GM18511 (cell line): ENCODE measurements at regions not wholly inside any gene's neighbourhood (a gene's known extent, or its start where the extent isn't known, plus 50 kb on each side); places are given as distances from the start of the nearest gene placed in this dataset.
"Not testable (repeated sequence)": the region's sequence is repeated elsewhere in the genome, so short reads cannot be mapped to it uniquely, and the experiment has no call there.

Experiments used
- ATAC-seq: cut with Tn5 transposase; IDR thresholded peaks from one replicate; pipeline ENCODE4 v1.9.1; 2021; ENCODE audit warnings: mild to moderate bottlenecking, moderate library complexity; ENCODE audit not compliant: unreplicated experiment

DNA sequence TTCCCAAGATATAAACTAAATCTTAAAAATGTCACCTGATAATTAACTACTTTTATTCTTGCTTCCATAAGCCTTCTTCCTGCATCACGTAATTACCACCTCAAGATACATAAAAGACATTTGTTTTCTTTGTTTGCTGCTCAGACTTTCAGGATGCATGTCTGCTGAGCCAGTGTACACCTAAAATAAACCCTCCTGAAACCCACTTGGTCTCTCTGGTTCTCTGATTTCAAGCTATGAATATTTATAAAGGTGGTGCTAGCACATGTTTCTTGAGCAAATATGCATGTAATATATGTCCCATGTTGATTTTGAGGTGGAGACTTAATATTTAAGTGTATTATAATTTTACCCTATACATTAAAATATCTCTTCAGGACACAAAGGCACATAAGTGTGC is 1627.7 kb upstream of the CDH9 start:
- no peak for ATAC-seq

DNA sequence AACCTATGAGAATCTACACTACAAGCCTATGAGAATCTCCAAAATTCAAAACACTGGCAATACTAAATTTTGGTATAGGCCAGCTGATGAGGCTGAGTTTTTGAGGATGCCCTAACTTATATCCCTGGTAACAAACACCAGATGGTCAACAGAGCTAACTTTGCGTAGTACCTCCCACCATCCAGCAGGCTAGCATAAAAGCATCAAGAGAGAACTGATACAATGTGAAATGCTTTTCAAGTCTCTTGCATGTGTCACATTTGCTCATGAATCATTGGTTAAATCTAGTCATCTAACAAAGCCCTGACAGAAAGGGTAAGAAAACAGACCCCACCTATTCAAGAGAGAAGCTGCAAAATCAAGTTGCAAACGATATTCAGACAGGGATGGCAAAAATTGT is 1609.7 kb upstream of the CDH9 start:
- ATAC-seq, result no peak

DNA sequence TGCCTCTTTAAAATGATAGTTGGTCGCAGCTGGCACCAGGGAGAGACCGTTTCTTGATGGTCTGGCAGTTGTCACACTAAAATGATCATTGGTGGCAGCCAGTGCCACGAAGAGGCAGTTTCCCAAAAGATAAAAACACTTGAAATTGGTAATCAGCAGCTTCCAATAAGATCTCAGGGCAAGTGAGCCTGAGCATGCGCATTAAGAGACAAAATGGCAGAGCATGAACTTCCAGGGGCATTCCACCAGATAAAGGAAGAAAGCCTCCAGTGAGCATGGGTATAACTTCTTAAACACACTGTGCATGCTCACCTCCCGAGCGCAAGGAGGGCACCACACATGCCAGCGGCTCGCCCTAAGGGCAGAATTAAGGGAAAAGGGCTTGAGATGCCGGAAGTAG is 1594.2 kb upstream of the CDH9 start:
- ATAC-seq, result no peak

DNA sequence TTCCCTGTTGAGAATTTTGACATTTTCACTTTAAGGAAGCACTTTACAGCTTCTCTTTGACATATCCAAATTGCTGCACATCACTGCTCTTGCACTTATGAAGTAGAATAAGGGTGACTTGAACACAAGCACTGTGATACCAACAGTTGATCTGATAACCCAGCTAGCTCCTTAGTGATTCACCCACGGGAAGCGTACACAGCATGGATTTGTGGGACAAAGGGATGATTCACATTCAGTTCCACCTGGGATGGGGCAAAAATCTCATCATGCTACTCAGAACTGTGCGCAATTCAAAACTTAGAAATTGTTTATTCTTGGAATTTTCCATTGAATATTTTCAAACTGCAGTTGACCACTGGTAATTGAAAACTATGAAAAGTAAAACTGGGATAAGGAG is 1565.5 kb upstream of the CDH9 start:
- no peak for ATAC-seq

DNA sequence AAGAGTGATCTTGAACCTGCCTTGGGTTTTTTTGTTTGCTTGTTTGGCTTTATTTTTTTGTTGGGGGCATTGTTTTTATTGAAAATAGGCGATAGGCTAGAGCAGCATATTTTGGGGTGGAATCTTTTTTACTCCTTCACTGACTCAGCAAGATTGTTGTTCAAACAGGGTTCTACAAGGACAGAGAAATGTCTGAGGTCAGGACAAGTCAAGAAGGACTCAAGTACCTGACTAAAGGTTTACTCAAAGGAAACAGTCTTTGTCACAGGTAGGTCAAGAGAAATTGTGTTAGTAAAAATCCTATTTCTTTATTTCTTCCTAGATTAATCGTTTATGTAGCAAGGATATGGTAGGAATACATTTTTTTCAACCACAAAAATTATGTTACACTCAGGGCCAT is 1564.0 kb upstream of the CDH9 start:
- no peak for ATAC-seq

DNA sequence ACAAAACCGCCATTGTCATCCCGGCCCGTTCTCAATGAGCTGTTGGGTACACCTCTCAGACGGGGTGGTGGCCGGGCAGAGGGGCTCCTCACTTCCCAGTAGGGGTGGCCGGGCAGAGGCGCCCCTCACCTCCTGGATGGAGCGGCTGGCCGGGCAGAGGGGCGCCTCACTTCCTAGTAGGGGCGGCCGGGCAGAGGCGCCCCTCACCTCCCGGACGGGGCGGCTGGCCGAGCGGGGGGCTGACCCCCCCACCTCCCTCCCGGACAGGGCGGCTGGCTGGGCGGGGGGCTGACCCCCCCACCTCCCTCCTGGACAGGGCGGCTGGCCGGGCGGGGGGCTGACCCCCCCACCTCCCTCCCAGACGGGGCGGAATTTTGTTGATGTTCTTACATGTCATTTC is 1558.3 kb upstream of the CDH9 start:
- ATAC-seq, result not testable (repeated sequence)

DNA sequence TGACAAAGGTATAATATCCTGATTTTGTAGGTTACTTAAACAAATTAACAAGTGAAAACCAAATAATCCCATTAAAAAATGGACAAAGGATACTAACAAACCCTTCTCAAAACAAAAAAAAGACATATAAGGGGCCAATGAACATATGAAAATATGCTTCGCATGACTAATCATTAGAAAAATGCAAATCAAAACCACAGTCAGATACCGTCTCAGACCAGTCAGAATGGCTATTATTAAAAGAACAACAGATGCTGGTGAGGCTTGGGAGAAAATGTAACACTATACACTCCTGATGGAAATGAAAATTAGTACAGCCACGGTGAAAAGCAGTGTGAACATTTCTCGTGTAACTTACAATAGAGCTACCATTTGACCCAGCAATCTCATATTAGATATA is 1542.2 kb upstream of the CDH9 start:
- ATAC-seq, result no peak

DNA sequence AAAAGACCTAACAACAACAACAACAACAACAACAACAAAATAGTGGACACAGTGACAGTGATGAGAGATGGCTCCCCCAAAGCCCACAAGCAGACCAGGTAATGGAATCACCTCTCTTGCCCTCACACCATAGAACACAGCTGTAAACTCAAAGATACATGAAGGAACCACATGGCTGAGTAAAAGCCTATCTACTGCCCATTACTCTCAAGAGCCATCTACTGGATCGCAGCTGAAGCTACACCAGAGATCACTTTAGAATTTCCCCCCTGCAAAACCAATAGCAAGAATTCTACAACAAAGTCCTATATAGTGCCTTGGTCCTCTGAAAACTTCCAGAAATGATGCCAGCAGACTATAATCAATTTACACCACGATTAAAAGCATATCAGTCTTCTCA is 1537.6 kb upstream of the CDH9 start:
- no peak for ATAC-seq

DNA sequence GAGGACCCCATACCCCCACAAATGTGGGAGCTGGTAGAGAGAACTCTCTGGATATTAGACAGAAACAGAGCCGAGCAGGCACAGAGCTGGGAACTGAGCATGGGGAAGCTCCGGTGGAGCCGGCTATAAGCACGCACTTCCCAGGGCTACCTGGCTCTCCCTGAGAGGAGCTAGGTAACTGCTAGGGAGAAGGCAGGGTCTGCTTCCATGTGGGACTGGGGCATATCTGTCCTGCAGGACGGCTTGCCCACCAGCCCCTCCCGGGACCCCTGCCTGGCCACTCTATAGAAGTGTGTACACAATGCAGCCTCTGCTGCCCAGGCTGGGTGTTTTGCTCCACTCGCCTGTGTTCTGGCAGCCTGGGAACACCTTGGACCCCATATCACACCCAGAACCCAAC is 1537.0 kb upstream of the CDH9 start:
- ATAC-seq, result no peak

DNA sequence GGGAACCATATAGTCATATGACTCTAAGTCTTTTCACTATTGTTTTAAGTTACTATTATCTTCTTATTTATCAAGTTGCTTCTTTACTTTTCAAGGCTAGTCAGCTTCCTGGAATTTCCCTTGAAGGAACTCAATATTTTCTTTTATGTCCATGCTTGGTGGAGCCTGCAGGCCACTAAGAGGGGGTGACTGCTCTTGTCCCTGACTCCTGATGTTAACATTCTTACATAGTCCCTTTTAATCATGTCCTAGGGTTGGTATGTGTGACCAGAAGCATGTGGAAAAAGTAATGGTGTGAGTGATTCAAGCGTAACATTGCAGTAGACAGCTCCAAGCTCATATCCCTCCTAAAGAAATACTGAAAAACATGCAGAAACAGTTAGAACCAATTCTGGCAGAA is 1536.2 kb upstream of the CDH9 start:
- no peak for ATAC-seq

DNA sequence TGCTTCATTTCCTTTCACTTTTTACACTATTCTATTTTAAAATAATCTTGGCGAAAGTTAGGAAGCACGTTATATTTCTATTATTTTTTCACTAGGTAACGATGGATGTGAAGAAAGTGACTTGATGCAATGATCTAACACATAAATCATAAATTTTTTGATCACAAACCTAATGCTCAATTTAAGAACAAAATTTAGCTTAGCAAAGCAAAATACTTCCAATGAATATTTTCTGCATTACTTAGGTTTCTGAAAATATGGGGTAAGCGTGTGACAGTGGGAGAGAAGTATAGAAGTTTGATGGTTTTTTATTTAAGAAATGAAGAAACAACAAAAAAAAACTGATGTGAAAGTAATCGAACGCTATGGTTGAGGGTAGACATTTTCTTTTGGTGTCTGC is 1528.7 kb upstream of the CDH9 start:
- no peak for ATAC-seq

DNA sequence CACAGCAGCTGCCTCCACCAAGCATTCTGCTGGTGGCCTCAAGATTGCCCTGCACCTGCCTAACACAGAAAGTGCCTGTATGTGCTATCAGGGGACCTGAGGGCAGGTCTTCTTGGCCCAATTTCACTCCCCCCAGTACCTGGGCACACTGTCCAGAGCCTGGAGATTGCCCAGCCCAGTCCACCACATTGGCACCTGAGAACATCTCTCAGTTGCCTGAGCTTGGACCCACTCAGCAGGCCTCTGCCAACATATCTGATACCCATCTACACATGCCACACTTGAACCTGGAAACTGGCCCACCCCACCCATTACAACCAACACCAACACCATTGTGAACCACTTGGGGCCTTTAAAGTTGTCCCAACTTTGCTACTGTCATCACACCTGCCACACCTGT is 1523.1 kb upstream of the CDH9 start:
- ATAC-seq, result no peak

DNA sequence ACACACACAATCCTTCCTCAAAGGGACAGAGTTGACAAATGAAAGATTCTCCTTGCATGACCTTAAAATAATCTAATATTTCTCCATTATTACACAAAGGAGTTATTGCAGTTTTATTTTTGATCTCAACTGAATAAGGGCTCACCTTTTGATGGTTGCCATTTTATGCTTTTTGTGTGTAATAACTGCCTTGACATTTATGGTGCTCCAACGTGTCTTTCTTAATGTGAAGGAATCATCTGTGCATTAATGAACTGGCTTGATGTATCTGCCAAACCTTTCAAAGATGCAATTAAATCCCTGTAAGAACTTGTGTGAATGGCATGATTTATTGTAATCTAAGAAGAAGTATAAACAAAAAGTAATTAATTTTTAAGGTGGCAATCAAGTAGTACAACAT is 1519.8 kb upstream of the CDH9 start:
- ATAC-seq, result no peak

DNA sequence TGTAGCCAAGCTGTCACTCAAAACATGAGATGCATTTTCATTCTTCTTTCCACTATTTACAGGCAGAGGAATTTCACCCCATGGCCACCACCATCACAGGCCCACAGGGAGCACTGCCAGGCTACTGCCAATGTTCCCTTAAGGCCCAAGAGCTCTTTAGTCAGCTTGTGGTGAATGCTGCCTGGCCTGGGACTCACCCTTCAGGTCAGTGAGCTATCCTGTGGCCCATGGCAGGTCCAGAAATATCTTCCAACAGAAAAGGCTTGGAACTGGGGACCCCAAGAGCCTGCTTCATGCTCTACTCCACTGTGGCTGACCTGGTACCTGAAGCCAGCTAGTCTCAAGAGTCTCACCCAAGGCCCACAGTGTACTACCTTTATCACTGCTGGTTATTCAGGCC is 1518.7 kb upstream of the CDH9 start:
- no peak for ATAC-seq

DNA sequence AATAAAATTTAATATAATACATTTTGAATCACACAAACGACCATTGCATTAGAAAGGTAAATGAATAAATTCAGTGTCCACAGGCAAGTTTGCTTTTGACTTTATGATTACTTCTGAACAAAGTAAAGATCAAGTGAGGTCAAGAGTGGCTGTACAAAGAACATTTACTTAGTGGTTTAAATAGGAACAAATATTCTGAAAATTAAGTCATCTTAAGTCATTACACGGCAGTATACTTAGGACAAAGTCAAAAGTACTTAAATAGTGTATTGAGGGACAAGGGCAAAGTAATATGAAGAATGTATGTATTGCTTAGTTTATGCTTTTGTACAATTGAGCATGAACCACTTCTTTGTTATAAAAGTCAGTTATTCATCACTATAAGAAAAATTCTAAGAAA is 1511.2 kb upstream of the CDH9 start:
- ATAC-seq, result no peak

DNA sequence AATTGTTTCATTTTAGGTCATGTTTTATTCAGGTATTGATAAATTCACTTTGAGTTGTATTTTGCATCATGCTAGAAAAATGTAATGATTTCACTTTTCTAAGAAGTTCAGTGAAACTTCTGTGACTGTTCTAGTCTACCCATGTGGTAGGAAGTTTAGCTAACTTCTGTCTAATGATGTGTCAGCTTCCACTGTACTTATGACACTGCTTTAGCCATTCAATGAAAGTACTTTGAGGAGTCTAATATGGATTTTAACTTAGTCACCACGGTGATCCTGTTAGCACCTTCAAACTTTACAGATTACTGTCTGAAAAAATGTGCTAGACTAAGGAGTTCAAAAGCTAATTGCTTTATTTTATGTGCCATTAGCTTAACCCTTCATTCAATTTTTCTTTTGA is 1510.5 kb upstream of the CDH9 start:
- ATAC-seq, result no peak

DNA sequence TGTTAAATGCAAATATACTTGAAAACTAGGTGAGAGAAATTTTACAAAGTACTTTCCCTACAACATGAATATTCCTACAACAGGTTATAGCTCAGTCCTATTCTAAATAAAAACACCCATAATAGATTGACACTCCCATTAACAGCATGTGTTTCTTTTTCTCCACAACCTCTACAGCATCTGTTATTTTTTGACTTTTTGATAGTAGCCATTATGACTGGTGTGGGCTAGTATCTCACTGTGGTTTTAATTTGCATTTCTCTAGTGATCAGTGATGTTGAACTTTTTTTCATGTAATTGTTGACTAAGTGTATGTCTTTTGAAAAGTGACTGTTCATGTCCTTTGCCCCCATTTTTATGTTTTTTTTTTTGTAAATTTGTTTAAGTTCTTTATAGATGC is 1506.1 kb upstream of the CDH9 start:
- ATAC-seq, result no peak

DNA sequence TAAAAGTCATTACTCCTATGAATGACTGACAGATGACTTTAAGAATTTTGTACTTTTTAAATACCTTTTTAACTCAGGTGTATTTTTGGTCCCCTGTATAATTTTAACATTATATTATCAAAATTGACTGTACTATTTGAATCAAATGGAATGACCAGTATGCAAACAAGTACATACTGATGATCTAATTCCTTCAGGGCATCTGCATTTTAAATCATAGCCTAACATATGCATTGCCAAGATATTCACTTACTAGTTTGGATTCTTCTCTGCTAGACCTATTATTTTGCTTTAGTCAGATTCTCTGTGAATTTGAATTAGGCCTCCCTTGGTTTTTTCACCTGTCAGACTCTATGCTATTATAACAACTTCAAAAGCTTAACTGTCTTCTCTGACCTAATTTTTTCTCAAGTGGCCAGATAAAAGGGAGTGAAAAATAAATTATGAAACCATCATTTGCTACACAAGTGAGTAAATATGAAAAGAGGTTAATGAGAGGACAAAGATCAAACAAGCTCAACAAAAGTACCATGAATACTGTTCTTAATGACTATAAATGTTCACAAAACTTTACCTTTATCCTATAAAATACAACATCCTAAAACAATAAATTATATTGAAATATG is 1505.2 kb upstream of the CDH9 start:
- ATAC-seq, result no peak

DNA sequence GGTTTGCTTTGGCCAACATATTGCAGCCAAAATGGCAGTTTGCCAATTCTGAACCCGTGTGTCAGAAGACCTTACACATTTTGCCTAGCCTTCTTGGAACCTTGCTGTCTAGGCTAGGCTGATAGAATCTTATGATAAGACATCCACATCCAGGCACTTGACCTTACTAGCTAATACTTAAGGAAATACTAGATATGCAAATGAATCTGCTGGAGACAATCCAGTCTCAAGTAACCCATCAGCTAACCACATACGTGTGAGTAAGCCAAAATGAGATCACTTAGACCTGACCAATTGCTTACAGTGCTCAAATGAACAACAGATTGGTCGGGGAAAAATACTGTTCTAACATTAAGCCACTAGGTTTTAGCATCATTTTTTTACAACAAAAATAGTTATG is 1504.6 kb upstream of the CDH9 start:
- no peak for ATAC-seq

DNA sequence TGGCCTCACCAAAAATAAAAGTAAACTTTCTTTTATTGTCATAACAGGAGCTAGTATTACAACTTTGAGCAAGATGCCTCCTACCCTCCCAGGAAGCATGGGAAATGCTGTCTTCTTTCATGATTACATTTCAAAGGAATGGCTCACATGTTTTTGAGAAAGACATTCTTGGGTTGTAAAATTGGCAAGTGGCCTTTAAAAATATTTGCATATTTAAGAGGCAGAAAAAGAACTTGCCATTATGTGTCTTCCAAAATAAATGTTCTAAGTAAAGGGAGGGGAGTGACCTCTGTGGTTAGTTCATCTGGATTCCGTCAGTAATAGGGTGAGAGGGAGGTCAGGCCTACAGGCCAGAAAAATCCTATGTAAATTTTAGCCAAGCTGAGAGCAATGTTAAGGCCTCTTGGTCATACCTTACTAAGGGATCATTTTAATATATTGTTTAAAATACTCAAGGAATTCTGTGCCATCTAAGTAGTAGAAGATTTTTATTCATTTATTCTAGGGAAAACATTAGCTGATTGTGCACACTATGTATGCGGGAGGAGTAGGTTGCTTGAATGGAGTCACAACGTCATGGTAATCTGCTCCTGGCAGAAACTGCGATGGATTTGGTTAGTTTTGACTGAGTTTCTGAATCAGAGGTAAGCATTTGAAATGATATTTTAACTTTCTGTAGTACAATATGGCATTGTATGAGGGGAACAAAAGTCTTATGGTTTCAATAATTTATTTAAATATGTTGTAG is 1485.7 kb upstream of the CDH9 start:
- no peak for ATAC-seq

DNA sequence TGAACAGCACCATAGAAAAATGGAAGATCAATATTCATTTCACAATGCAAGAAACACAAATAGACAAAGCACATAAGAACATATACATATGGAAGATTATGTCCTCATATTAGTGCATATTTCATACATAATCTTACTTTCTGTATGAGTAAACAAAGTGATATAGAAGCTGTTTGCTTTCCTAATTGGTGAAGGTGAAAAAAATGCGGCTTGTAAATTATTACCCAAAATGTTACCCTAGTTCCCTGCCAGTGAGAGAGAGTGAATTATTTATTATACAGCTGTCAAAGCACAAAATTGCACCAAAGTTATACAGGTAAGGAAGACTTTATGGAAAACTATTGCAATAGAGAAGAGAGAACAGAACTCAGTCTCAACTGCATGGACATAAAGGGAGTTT is 1485.0 kb upstream of the CDH9 start:
- no peak for ATAC-seq

DNA sequence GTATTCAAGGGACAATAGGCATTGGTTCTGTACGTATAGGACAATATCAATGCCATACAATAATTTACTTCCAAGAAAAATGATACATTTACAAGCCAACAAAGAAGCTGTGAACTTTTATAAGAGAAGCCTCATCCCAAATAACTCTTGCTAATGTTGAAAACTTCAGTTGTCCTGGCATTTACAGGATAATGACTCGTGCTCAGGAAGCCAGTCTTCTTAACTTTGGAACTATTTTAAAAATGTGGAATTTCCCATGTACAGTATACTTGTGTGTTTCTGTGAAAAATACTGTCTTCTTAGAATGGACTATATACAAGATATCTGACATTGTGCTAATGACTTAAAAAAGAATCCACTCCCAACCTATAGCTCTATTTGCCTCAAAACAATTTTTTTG is 1479.3 kb upstream of the CDH9 start:
- ATAC-seq, result no peak

DNA sequence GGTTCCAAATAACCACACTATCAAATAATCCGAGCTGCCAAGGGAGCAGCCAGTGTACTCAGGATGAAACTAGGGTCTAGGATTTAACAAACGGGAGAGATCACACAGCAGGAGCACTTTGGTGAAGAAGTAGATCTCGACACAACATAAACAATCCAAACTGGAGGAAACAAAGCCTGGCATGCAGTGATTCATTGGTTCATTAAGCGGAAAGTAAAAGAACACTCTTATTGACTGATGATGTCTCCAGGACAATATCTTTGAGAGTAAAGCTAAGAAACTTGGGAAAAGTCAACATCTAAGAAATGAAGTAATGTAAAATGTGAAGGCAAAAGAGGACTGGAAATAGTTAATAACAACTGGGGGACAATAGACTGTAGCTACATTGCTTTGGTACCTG is 1478.3 kb upstream of the CDH9 start:
- no peak for ATAC-seq
